Stimulated activated naive B cell treated with anti-CD40 and anti-IgM and Interleukin-4, amounts not matched to agents 10 μg/mL and 1 μg/mL and 100 μg/mL, for 72 hours (primary cell): ENCODE measurements at regions not wholly inside any gene's neighbourhood (a gene's known extent, or its start where the extent isn't known, plus 50 kb on each side); places are given as distances from the start of the nearest gene placed in this dataset.
"Not testable (repeated sequence)": the region's sequence is repeated elsewhere in the genome, so short reads cannot be mapped to it uniquely, and the experiment has no call there.

ENCODE experiments used
- ATAC-seq, 2 donors: fragments of 150-1000 bp; cut with Tn5 transposase; replicated peaks; 2 replicates each; pipeline ENCODE4 v1.10.0; 2021; ENCODE audit warnings: moderate library complexity in 1 of 2
- DNase-seq: peaks from one replicate; pipeline ENCODE4 v3.0.0; 2021
- H3K27ac Mint-ChIP-seq: one replicate; pipeline ENCODE4 v1.8.0; 2022; ENCODE audit warnings: mild to moderate bottlenecking, mixed read lengths
- H3K27me3 Mint-ChIP-seq, 2 donors: one replicate each; pipeline ENCODE4 v1.8.0; 2022; ENCODE audit warnings: mixed read lengths in 2 of 2
- H3K36me3 Mint-ChIP-seq, 2 donors: one replicate each; pipeline ENCODE4 v1.8.0; 2022; ENCODE audit warnings: mixed read lengths in 2 of 2, mild to moderate bottlenecking in 1 of 2
- H3K4me1 Mint-ChIP-seq, 2 donors: one replicate each; pipeline ENCODE4 v1.8.0; 2022; ENCODE audit warnings: mixed read lengths in 2 of 2, mild to moderate bottlenecking in 1 of 2
- H3K4me3 Mint-ChIP-seq, 2 donors: one replicate each; pipeline ENCODE4 v1.8.0; 2022; ENCODE audit warnings: mild to moderate bottlenecking in 2 of 2, mixed read lengths in 2 of 2, moderate library complexity in 1 of 2
- H3K9me3 Mint-ChIP-seq, 2 donors: one replicate each; pipeline ENCODE4 v1.8.0; 2022; ENCODE audit warnings: mixed read lengths in 2 of 2, mild to moderate bottlenecking in 1 of 2

DNA sequence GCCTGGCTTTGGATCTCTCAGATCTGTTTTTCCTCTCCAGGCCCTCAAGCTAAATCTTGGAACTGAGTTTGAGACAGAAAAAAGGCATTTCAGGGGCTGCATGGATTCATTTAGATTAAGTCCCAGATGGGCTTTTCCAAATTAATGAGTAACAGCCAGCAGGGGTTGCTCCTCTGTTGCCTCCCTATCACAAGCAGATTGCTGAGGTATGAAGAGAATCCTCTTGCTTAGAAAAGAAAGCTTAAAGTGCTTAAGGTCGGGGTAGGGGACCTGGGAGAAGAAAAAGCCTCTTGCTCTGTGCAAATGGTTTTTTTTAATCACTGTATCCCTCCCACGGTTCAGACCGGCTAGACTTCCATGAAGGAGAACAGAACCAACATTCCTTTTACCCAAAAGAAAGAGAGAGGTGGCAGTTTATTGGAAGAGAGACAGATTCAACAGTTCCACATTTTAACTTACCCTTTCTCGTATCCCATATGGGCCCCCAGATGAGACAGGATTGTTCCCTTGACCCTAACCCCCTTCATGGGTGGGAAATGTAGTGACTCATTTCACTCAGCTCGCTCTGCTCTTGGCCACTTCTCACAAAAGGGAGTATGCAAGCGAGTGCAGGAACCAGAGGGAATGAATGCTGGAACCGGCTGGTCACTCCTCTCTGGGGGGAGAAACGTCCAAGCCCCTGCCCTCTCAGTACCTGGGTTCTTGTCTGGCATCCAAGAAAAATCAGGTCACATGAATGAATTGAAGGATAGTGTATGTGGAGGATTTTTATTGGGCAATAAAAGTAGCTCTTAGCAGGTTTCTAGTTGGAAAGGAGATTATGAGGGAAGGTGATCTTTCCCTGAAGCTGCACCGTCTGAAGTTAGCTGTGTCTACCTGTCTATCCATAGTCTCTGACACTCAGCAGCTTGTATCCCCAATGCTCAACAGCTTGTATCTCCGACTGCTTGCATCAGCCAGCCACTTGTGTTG is 745.2 kb downstream of the SI start:
- Mint-ChIP-seq H3K27ac (no peak overlapping the region), H3K4me1 (no peaks in the 10 kb centered on the region), H3K4me3 (no peak overlapping the region), H3K9me3 (peaks cover 2 to 8% of the 10 kb centered on the region in 2 donors), H3K27me3 (no peaks in the 10 kb centered on the region), H3K36me3 (no peaks in the 10 kb centered on the region)
- DNase-seq (no peak), ATAC-seq (no peak)

DNA sequence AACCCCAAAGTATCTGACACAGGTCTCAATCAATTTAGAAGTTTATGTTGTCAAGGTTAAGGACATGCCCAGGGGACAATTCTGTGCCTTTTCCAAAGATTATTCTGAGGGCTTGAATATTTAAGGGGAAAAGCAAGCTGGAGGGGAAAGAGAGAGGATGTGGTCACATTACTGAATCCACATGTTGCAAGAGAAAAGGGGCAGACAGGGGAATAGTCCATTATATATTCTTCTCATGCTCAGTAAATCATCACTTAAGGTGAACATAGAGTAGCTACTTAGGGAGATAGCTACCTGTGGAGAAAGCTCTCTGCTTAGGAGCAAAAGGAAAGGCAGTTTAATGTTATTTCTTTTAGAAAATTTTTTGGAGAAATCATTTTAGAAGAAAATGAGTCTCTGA is 751.6 kb downstream of the SI start:
- Mint-ChIP-seq H3K27me3 (no peaks in the 10 kb centered on the region), H3K36me3 (no peaks in the 10 kb centered on the region), H3K4me3 (no peak overlapping the region), H3K4me1 (no peaks in the 10 kb centered on the region), H3K27ac (no peak overlapping the region), H3K9me3 (peaks cover 2 to 4% of the 10 kb centered on the region in 2 donors)
- DNase-seq: no peak
- ATAC-seq: no peak

DNA sequence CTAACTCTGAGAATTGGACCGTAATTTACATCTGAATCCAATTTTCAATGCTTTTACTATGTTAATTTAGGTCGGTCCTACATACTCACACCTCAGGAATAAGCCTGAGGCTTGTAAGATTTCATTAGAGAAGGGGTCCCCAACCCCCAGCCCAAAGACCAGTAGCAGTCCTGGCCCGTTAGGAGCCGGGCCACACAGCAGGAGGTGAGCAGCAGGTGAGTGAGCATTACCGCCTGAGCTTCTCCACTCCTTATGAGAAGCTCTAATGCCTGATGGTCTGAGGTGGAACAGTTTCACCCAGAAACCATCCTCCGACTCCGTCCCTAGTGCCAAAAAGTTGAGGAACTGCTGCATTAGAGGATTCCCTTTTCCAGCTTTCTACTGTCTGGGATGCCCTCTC is 757.3 kb downstream of the SI start:
- Mint-ChIP-seq H3K4me1 (no peaks in the 10 kb centered on the region), H3K27ac (no peak overlapping the region), H3K9me3 (no peaks in the 10 kb centered on the region), H3K36me3 (no peaks in the 10 kb centered on the region), H3K27me3 (no peaks in the 10 kb centered on the region), H3K4me3 (no peak overlapping the region)
- DNase-seq (no peak), ATAC-seq (no peak)

DNA sequence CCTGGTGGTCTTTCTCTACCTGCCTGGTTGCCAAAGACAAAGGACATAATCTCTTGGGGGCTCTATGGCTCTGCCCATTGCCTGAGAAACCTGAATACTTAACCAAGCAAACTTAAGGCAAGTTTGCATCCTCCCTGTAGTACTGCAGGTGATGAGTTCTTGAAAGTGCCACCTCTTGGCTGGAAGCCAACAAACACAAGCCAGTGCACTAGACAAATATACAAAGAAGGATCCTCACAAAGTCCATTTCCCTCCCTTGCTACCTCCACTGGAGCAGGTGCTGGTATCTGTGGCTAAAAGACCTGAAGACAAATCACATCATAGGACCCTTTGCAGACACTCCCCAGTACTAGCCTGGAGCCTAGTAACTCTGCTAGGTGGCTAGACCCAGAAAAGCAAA is 772.3 kb downstream of the SI start:
- no peak overlapping the region for H3K27ac Mint-ChIP-seq
- no peaks in the 10 kb centered on the region for H3K27me3 Mint-ChIP-seq
- ATAC-seq (no peak), DNase-seq (no peak)
- no peaks in the 10 kb centered on the region for H3K4me1 Mint-ChIP-seq
- no peak overlapping the region for H3K4me3 Mint-ChIP-seq
- H3K36me3 Mint-ChIP-seq: no peaks in the 10 kb centered on the region
- H3K9me3 Mint-ChIP-seq: peaks cover 4 to 15% of the 10 kb centered on the region in 2 donors

- no peaks in the 10 kb centered on the region for H3K27me3 Mint-ChIP-seq
- no peak for ATAC-seq
Observed at GRCh38 chr3:164303894-164304293, 774.4 kb downstream of the SI start.

DNA sequence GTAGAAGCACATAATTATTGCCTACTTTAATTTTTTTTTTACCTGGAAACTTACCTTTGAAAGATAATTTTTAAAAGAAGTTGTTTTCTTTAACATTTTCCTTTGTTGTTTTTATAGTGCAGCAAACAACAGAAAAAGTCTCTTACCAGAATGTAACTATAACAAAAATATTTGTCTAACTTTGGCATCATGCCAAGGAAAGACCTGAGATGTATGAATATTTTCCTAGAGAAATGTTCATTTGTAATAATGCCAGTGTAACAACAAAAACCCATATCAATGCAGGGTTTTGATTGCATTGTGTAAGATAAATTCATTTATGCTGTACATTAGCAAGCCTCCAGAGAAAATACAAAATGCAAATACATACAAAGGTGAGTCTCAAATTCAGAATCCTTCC is 775.7 kb downstream of the SI start:
- H3K4me3 Mint-ChIP-seq: no peak overlapping the region
- ATAC-seq: no peak

More at GRCh38 chr3:164303894-164304293, 774.4 kb downstream of the SI start:
- Mint-ChIP-seq H3K9me3 (peaks cover 2 to 4% of the 10 kb centered on the region in 2 donors), H3K27ac (no peak overlapping the region), H3K4me1 (no peaks in the 10 kb centered on the region), H3K36me3 (no peaks in the 10 kb centered on the region), H3K4me3 (no peak overlapping the region)
- no peak for DNase-seq

DNA sequence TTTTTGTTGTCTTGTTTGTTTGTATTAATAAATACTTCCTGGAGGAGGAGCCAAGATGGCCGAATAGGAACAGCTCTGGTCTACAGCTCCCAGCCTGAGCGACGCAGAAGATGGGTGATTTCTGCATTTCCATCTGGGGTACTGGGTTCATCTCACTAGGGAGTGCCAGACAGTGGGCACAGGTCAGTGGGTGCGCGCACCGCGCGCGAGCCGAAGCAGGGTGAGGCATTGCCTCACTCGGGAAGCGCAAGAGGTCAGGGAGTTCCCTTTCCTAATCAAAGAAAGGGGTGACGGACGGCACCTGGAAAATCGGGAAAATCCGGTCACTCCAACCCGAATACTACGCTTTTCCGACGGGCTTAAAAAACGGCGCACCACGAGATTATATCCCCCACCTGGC is 786.8 kb downstream of the SI start:
- H3K27ac Mint-ChIP-seq, ATAC-seq, H3K9me3 Mint-ChIP-seq, DNase-seq, H3K27me3 Mint-ChIP-seq, H3K4me1 Mint-ChIP-seq, H3K4me3 Mint-ChIP-seq, H3K36me3 Mint-ChIP-seq: not testable (repeated sequence)

More for the DNA sequence above, 775.7 kb downstream of the SI start:
- no peaks in the 10 kb centered on the region for H3K27me3 Mint-ChIP-seq
- DNase-seq: no peak
- H3K4me1 Mint-ChIP-seq: no peaks in the 10 kb centered on the region
- H3K9me3 Mint-ChIP-seq: peaks cover 0 to 2% of the 10 kb centered on the region in 2 donors
- H3K36me3 Mint-ChIP-seq: no peaks in the 10 kb centered on the region
- H3K27ac Mint-ChIP-seq: no peak overlapping the region

- no peak overlapping the region for H3K27ac Mint-ChIP-seq
- no peaks in the 10 kb centered on the region for H3K36me3 Mint-ChIP-seq
- no peaks in the 10 kb centered on the region for H3K27me3 Mint-ChIP-seq
- no peak for ATAC-seq
- no peak overlapping the region for H3K4me3 Mint-ChIP-seq
- no peaks in the 10 kb centered on the region for H3K4me1 Mint-ChIP-seq
- no peak for DNase-seq
- H3K9me3 Mint-ChIP-seq: peaks cover 7 to 14% of the 10 kb centered on the region in 2 donors
Observed at GRCh38 chr3:164278550-164278949, 799.7 kb downstream of the SI start.

- no peak overlapping the region for H3K27ac Mint-ChIP-seq
- DNase-seq (no peak), ATAC-seq (no peak)
- no peaks in the 10 kb centered on the region for H3K36me3 Mint-ChIP-seq
- H3K4me1 Mint-ChIP-seq: no peaks in the 10 kb centered on the region
- H3K4me3 Mint-ChIP-seq: no peak overlapping the region
- H3K9me3 Mint-ChIP-seq: peaks cover 0 to 4% of the 10 kb centered on the region in 2 donors
- H3K27me3 Mint-ChIP-seq: no peaks in the 10 kb centered on the region
Observed at GRCh38 chr3:164267053-164267452, 811.2 kb downstream of the SI start.

DNA sequence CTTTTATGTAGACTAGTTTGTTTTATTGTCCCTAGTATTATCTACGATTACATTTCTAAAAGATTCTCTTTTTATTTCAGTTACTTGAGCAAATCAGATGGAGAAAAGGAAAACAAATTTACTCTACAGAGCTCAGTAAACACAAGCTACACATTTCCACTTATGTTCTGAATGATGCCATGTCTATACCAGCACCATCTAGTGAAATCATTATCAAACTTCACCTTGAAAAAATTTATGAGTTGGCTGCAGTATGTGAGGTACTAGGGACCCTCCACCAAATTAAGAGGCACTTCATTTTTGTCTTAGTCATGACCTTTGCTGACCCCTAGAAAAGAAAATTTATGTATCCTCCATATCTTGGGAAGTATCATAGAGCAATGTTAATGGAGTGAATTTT is 827.4 kb downstream of the SI start:
- no peak for ATAC-seq
- Mint-ChIP-seq H3K4me3 (no peak overlapping the region), H3K36me3 (no peaks in the 10 kb centered on the region), H3K4me1 (no peaks in the 10 kb centered on the region), H3K27ac (no peak overlapping the region), H3K27me3 (no peaks in the 10 kb centered on the region), H3K9me3 (peaks cover 0 to 2% of the 10 kb centered on the region in 2 donors)
- no peak for DNase-seq

- no peak for ATAC-seq
- H3K4me3 Mint-ChIP-seq: no peak overlapping the region
- H3K27me3 Mint-ChIP-seq: no peaks in the 10 kb centered on the region
- H3K36me3 Mint-ChIP-seq: no peaks in the 10 kb centered on the region
- no peaks in the 10 kb centered on the region for H3K9me3 Mint-ChIP-seq
- H3K4me1 Mint-ChIP-seq: no peaks in the 10 kb centered on the region
- no peak overlapping the region for H3K27ac Mint-ChIP-seq
- no peak for DNase-seq
Observed at GRCh38 chr3:164236851-164237250, 841.4 kb downstream of the SI start.

DNA sequence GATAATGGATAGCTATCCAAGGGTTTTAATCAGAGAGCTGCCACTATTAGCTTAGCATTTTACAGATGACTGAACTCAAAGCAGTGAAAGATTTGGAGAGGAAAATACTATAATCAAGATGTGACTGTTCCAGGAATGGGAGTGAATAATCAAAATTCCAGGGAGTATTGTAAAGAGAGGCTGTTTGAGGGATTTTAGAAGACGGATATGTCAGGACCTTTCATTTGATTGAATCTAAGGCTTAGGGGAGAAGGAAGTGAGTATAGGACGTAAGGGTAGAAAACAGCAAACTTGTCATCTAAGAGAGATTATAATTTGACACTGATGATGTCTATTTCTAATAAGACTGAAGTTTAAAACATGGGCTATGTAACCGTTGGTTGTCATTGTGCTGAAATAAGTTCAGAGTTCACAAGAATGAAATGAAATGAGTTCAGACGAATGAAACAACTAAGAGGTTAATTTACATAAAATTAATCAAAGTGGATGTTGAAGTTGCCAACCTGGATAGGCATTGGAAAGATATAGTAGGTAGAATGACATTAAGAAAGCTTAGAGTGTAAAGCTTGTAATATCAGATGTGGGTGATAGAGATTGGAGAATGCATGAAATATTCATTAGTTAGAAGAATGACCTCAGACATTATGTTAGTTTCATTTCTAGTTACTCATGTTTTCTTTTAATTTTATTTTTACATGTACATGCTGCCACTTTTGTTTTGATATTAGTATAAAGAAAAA is 842.8 kb downstream of the SI start:
- DNase-seq: no peak
- H3K27ac Mint-ChIP-seq: no peak overlapping the region
- no peaks in the 10 kb centered on the region for H3K27me3 Mint-ChIP-seq

DNA sequence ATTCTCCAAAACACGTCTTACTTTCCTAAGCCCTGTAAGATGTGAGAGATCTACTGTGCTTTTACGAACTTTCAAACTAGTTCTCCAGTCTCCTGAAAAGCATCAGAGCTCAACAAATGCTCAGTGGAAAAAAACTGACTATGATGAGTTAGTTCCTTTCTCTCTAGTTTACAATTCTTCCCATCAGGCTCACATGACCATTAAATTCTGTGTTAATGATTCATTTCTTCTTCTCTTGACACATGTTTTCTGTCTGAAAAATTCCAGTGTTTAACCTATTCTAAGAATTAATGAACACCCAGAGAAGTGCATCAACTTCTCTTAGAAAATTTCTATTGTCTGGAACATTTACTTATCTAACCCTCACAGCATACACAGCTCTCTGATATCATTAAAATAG is 844.3 kb downstream of the SI start:
- H3K36me3 Mint-ChIP-seq: no peaks in the 10 kb centered on the region
- ATAC-seq (no peak), DNase-seq (no peak)
- H3K27ac Mint-ChIP-seq: no peak overlapping the region
- no peaks in the 10 kb centered on the region for H3K27me3 Mint-ChIP-seq
- H3K4me3 Mint-ChIP-seq: no peak overlapping the region
- H3K4me1 Mint-ChIP-seq: no peaks in the 10 kb centered on the region
- no peaks in the 10 kb centered on the region for H3K9me3 Mint-ChIP-seq

More for the DNA sequence above, 842.8 kb downstream of the SI start:
- Mint-ChIP-seq H3K9me3 (no peaks in the 10 kb centered on the region), H3K4me3 (no peak overlapping the region), H3K36me3 (no peaks in the 10 kb centered on the region), H3K4me1 (no peaks in the 10 kb centered on the region)
- ATAC-seq: no peak

DNA sequence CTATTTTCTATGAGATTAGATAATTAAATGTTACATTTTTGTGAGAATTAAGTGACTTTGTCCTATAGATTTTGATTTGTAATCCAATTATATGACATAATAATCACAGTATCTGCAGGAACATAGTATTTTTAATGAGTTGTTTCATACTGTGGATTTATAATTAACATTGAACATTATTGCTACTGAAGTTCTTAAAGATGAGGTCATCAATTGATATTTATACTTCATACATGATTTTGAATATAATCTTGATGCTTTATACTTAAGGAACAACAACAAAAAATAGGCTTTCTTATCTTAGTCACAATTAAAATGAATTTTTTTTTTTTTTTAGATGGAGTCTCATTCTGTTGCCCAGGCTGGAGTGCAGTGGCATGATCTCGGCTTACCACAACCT is 846.6 kb downstream of the SI start:
- Mint-ChIP-seq H3K27ac (no peak overlapping the region), H3K27me3 (no peaks in the 10 kb centered on the region), H3K9me3 (no peaks in the 10 kb centered on the region), H3K4me1 (no peaks in the 10 kb centered on the region), H3K4me3 (no peak overlapping the region), H3K36me3 (no peaks in the 10 kb centered on the region)
- DNase-seq (no peak), ATAC-seq (no peak)
